PC-9 (cell line): ENCODE measurements at regions not wholly inside any gene's neighbourhood (a gene's known extent, or its start where the extent isn't known, plus 50 kb on each side); places are given as distances from the start of the nearest gene placed in this dataset.
A peak's percentile ranks its signal among the peaks of the same experiment; 100 is the strongest.

Experiments
- BruUV-seq: library from RNA; stranded (reverse); fragments of 400-500 nt; replicated peaks from 2 replicates; lab custom pipeline; 2021; lab: Mats Ljungman, UMichigan
- CTCF ChIA-PET: fragments of 300-600 bp; sonication (Branson Sonifier 250); formaldehyde crosslinking; loops from one replicate; lab custom pipeline; 2022; ENCODE audit warnings: antibody characterized with exemption; lab: Charles Lee
- POLR2A ChIA-PET: fragments of 300-600 bp; sonication (Branson Sonifier 250); formaldehyde crosslinking; loops from one replicate; lab custom pipeline; 2022; ENCODE audit warnings: antibody characterized with exemption; ENCODE audit not compliant: unreplicated experiment; lab: Charles Lee
- DNase-seq, 2 experiments: peaks; one replicate each; pipeline versions ENCODE4 v3.0.0 to v3.0.0-alpha.2; 2015 to 2022; ENCODE audit warnings: mixed read lengths in 1 of 2
- H2AFZ ChIP-seq: fragments of 200-600 bp; sonication (generic); 2 replicates; pipeline ENCODE4 v1.8.1; 2017; ENCODE audit warnings: antibody characterized with exemption
- H3F3A ChIP-seq: fragments of 200-600 bp; sonication (generic); 2 replicates; pipeline ENCODE4 v1.8.1; 2017; ENCODE audit warnings: antibody characterized with exemption, mild to moderate bottlenecking, low read depth; ENCODE audit not compliant: insufficient read depth
- H3K27ac ChIP-seq: fragments of 200-600 bp; sonication (generic); 2 replicates; pipeline ENCODE4 v1.6.1; 2016; ENCODE audit warnings: mixed run types
- H3K27me3 ChIP-seq: fragments of 200-600 bp; sonication (generic); 2 replicates; pipeline ENCODE4 v1.6.1; 2016; ENCODE audit warnings: low read depth, mixed run types; ENCODE audit not compliant: insufficient read depth
- H3K36me3 ChIP-seq: fragments of 200-600 bp; sonication (generic); 2 replicates; pipeline ENCODE4 v1.6.1; 2016; ENCODE audit warnings: low read depth, mixed run types
- H3K4me1 ChIP-seq: fragments of 200-600 bp; sonication (generic); replicated peaks from 2 replicates; pipeline ENCODE4 v1.6.1; 2016; ENCODE audit warnings: mixed run types; ENCODE audit not compliant: insufficient read depth
- H3K4me2 ChIP-seq: fragments of 200-600 bp; sonication (generic); 2 replicates; pipeline ENCODE4 v1.6.1; 2017; ENCODE audit warnings: mixed run types
- H3K4me3 ChIP-seq: fragments of 200-600 bp; sonication (generic); 2 replicates; pipeline ENCODE4 v1.6.1; 2016; ENCODE audit warnings: mixed run types
- H3K79me2 ChIP-seq: fragments of 200-600 bp; sonication (generic); 2 replicates; pipeline ENCODE4 v1.6.1; 2017; ENCODE audit warnings: low read depth, mixed run types
- H3K9me2 ChIP-seq: fragments of 200-600 bp; sonication (generic); 2 replicates; pipeline ENCODE4 v1.8.1; 2017; ENCODE audit warnings: mild to moderate bottlenecking; ENCODE audit not compliant: insufficient read depth
- H3K9me3 ChIP-seq: fragments of 200-600 bp; sonication (generic); 2 replicates; pipeline ENCODE4 v1.8.1; 2016; ENCODE audit warnings: low read depth; ENCODE audit not compliant: insufficient read depth
- H4K20me1 ChIP-seq: fragments of 200-600 bp; sonication (generic); 2 replicates; pipeline ENCODE4 v1.8.1; 2017; ENCODE audit not compliant: insufficient read depth
- EZH2 ChIP-seq: fragments of 200-600 bp; sonication (generic); IDR thresholded peaks from 2 replicates; pipeline ENCODE4 v1.8.0; 2017; ENCODE audit warnings: antibody characterized with exemption, low read depth
- intact Hi-C: fragments of 100-400 bp; cut with micrococcal nuclease; formaldehyde crosslinking; loops from one replicate; pipeline ENCODE4 v1.10.0; 2022; ENCODE audit not compliant: unreplicated experiment
- TF ChIP-seq, protein P1 (sequence below): fragments of 200-600 bp; sonication (generic); conservative IDR thresholded peaks from 2 replicates; pipeline ENCODE4 v1.6.1; 2017; ENCODE audit warnings: mixed run types, antibody characterized with exemption, mild to moderate bottlenecking, moderate library complexity

DNA sequence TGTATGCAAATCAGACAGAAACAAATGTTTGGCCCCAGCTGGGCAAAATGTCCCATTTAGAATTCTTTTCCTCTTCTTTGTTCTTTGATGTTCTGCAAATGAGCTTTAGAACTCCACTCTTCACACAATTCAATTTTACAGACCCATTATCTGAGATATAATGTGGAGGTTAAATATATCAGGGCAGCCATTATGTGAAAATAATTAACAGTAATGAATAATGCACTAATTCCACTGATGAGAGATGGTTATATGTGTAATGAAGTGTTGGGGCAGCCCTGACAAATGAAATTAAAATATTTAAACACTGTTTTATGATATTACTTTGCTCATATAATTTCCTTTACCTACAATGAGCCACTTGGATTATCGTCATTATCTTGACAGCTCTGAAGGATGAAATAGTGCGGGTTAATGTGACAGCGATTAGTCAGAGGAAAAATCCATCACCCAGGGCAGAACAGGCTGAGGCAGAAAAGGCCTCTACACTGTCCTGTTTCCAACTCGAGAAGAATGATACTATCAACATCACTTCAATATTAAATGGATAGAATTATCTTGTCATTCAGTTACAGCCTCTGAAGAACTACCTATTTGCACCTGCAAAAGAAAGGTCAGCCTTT, 321.1 kb downstream of the RBM26 start:
- POLR2A ChIA-PET: no interaction called here
- Histone ChIP-seq H3K36me3 (no peaks in the 10 kb centered on the region), H3F3A (peaks cover 2% of the 10 kb centered on the region; the same call in 1 of the 2 replicates), H3K27me3 (no peaks in the 10 kb centered on the region), H3K4me1 (peaks cover 4% of the 10 kb centered on the region), H3K27ac (no peak overlapping the region), H2AFZ (no peak overlapping the region), H3K9me3 (no peaks in the 10 kb centered on the region), H3K79me2 (no peaks in the 10 kb centered on the region), H3K4me2 (no peak overlapping the region), H3K9me2 (no peaks in the 10 kb centered on the region), H4K20me1 (no peaks in the 10 kb centered on the region), H3K4me3 (no peak overlapping the region)
- intact Hi-C loops: no loop called here
- BruUV-seq: no TSS peak
- no peak for DNase-seq
- TF ChIP-seq, protein P1, sequence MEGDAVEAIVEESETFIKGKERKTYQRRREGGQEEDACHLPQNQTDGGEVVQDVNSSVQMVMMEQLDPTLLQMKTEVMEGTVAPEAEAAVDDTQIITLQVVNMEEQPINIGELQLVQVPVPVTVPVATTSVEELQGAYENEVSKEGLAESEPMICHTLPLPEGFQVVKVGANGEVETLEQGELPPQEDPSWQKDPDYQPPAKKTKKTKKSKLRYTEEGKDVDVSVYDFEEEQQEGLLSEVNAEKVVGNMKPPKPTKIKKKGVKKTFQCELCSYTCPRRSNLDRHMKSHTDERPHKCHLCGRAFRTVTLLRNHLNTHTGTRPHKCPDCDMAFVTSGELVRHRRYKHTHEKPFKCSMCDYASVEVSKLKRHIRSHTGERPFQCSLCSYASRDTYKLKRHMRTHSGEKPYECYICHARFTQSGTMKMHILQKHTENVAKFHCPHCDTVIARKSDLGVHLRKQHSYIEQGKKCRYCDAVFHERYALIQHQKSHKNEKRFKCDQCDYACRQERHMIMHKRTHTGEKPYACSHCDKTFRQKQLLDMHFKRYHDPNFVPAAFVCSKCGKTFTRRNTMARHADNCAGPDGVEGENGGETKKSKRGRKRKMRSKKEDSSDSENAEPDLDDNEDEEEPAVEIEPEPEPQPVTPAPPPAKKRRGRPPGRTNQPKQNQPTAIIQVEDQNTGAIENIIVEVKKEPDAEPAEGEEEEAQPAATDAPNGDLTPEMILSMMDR: no peak
- no peak for TF ChIP-seq EZH2
- CTCF ChIA-PET: no interaction called here

DNA sequence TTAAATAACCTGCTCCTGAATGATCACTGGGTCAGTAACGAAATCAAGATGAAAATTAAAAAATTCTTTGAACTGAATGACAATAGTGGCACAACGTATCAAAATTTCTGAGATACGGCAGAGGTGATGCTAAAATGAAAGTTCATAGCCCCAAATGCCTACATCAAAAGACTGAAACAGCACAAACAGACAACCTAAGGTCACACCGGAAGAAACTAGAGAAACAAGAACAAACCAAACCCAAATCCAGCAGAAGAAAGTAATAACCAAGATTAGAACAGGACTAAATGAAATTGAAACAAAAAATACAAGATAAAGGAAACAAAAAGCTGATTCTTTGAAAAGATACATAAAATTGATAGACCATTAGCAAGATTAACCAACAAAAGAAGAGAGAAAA, 324.1 kb downstream of the RBM26 start:
- Histone ChIP-seq H3K9me2 (no peaks in the 10 kb centered on the region), H3K27ac (no peak overlapping the region), H3K36me3 (no peaks in the 10 kb centered on the region), H3K79me2 (no peaks in the 10 kb centered on the region), H3K9me3 (peaks cover under 1% of the 10 kb centered on the region; the same call in 1 of the 2 replicates), H3K4me1 (peaks cover 18% of the 10 kb centered on the region), H3F3A (peaks cover 10% of the 10 kb centered on the region; the same call in 1 of the 2 replicates), H4K20me1 (no peaks in the 10 kb centered on the region), H2AFZ (no peak overlapping the region), H3K27me3 (no peaks in the 10 kb centered on the region), H3K4me2 (no peak overlapping the region), H3K4me3 (no peak overlapping the region)
- POLR2A ChIA-PET: no interaction called here
- intact Hi-C loops: no loop called here
- TF ChIP-seq EZH2: no peak
- TF ChIP-seq, protein P1: no peak
- DNase-seq: no peak
- CTCF ChIA-PET: no interaction called here
- BruUV-seq: no TSS peak

- peak in 1 of 2 experiments; percentile 2 for DNase-seq
- peaks cover 3% of the 10 kb centered on the region; the same call in 1 of the 2 replicates for H3K9me3 ChIP-seq
- peaks cover 10% of the 10 kb centered on the region; the same call in 1 of the 2 replicates for H3F3A ChIP-seq
- H4K20me1 ChIP-seq: no peaks in the 10 kb centered on the region
- peak overlapping the region; percentile 11; the same call in 1 of the 2 replicates for H3K4me3 ChIP-seq
- intact Hi-C loops: no loop called here
- peak overlapping the region; percentile 72 for H2AFZ ChIP-seq
- BruUV-seq: no TSS peak
- H3K4me2 ChIP-seq: peak overlapping the region; percentile 50
- H3K27me3 ChIP-seq: no peaks in the 10 kb centered on the region
- CTCF ChIA-PET: no interaction called here
- H3K27ac ChIP-seq: peak overlapping the region; percentile 37
- H3K36me3 ChIP-seq: no peaks in the 10 kb centered on the region
- H3K4me1 ChIP-seq: peaks cover 18% of the 10 kb centered on the region
- POLR2A ChIA-PET: no interaction called here
- no peaks in the 10 kb centered on the region for H3K79me2 ChIP-seq
- no peaks in the 10 kb centered on the region for H3K9me2 ChIP-seq
- no peak for TF ChIP-seq EZH2
- TF ChIP-seq, protein P1: no peak
Measured at GRCh38 chr13:79079351-79079839, 326.7 kb downstream of the RBM26 start.
